22Rv1 (cell line): ENCODE measurements at regions not wholly inside any gene's neighbourhood (a gene's known extent, or its start where the extent isn't known, plus 50 kb on each side); places are given as distances from the start of the nearest gene placed in this dataset.

Experiments used
- H3K27ac ChIP-seq: fragments of 450-650 bp; 2 replicates; pipeline ENCODE4 v1.5.1; 2017
- ZFX ChIP-seq: fragments of 450-650 bp; IDR thresholded peaks from 2 replicates; pipeline ENCODE4 v1.6.1; 2017; ENCODE audit warnings: antibody characterized with exemption, borderline replicate concordance
- TF ChIP-seq, protein P1 (sequence below): fragments of 450-650 bp; IDR thresholded peaks from 2 replicates; pipeline ENCODE4 v1.5.1; 2017; ENCODE audit warnings: mild to moderate bottlenecking

DNA sequence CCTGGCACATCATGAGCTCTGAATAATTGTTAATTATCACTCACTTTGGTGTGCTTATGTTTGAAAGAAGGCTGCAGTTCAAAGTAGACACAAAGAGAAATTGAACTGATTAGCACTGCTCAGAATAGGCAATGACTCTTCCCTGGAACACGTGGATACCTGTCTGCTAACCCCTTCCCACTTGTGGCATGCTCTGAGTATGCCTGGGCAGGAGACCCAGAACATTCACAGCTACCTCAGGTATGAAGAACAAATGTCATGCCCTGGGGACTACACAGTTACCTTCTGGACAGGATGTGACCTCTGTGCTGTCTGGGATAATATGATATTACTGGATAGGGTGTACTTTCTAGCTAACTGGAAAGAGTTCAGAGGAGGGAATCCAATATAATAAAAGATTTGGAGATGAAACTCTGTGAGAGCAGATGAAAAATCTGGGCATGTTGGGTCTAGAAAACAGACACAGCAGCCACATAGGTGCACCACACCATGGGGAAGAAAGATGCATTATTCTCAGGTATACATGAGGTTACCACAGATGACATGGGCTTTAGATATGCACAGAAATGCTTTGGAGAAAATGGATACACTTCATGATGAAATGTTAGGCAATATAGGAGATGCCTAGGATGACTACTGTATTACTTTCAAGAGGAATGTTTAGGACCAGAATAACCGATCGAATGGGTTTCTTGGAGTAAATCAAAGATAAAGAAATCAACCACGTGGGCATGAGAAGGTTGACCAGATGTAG is 324.2 kb upstream of the PREP start:
- no peak overlapping the region for H3K27ac ChIP-seq
- TF ChIP-seq, protein P1, sequence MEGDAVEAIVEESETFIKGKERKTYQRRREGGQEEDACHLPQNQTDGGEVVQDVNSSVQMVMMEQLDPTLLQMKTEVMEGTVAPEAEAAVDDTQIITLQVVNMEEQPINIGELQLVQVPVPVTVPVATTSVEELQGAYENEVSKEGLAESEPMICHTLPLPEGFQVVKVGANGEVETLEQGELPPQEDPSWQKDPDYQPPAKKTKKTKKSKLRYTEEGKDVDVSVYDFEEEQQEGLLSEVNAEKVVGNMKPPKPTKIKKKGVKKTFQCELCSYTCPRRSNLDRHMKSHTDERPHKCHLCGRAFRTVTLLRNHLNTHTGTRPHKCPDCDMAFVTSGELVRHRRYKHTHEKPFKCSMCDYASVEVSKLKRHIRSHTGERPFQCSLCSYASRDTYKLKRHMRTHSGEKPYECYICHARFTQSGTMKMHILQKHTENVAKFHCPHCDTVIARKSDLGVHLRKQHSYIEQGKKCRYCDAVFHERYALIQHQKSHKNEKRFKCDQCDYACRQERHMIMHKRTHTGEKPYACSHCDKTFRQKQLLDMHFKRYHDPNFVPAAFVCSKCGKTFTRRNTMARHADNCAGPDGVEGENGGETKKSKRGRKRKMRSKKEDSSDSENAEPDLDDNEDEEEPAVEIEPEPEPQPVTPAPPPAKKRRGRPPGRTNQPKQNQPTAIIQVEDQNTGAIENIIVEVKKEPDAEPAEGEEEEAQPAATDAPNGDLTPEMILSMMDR: no peak
- TF ChIP-seq ZFX: no peak

GRCh38 chr6:105714846-105715245 is 312.0 kb upstream of the PREP start:
- TF ChIP-seq ZFX: no peak
- TF ChIP-seq, protein P1: no peak
- H3K27ac ChIP-seq: no peak overlapping the region

DNA sequence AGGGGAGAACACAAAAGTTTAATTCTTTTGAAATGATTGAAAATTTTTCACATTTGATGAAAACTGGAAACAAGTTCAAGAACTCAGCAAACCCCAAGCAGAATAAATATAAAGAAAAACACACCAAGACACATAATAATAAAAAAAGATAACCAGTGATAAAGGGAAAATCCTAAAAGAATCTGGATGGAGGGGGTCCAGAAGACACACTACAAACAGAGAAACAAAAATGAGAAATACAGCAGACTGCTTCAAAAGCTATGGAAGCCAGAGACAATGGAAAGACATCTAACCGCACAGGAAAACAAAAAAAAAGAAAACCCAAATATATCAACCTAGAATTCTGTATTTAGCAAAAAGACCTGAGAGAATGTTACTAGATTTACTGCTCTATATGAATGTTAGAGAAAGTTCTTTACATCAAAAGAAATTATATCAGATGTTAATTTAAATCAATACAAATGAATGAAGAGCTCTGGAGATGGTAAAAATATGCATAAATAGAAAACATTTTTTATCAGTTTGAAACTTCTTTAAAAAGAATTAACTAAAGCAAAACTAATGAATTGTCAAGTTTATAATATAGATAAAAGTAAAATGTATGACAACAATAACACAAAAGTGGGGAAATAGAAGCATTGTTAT is 310.7 kb upstream of the PREP start:
- TF ChIP-seq, protein P1: no peak
- TF ChIP-seq ZFX: no peak

DNA sequence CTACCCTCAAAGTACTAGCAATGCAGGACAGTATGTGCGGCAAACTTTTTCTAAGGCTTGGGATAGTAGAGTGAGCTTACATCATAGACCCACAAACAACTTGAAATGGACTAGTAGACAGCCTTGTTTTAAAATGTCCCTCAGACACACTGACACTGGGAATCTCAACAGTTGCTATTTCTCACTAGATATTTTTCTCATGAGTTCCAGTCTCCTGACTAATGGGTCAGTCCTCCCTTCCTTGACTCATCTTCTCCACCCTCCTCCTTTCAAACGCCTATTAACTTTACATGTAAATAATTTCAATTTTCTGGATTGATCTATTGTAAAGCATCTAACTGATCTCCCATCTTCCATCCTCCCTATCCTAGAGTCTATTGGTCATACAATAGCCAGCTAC is 308.3 kb upstream of the PREP start:
- TF ChIP-seq ZFX: no peak
- TF ChIP-seq, protein P1: no peak
- no peak overlapping the region for H3K27ac ChIP-seq

More for the DNA sequence above, 310.7 kb upstream of the PREP start:
- H3K27ac ChIP-seq: no peak overlapping the region

- TF ChIP-seq, protein P1: no peak
- no peak for TF ChIP-seq ZFX
- H3K27ac ChIP-seq: no peak overlapping the region
These were observed 302.7 kb upstream of the PREP start for GRCh38 chr6:105705608-105706007.

DNA sequence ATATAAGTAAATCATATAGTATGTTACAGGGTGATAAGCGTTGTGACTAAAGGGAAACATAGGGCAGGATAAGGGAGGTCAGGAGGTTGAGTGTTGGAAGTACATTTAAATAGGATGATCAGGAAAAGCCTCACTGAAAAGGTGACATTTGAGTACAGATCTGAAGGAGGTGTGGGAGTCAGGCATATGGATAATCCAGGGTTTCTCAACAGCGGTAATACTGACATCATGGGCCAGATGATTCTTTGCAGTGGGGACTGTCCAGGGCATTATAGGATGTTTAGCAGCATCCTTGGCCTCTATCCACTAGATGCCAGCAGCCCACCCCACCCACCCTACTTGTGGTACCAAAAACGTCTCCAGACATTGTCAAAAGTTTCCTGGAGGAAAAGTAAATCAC is 292.6 kb upstream of the PREP start:
- TF ChIP-seq, protein P1: no peak
- no peak for TF ChIP-seq ZFX
- H3K27ac ChIP-seq: no peak overlapping the region

DNA sequence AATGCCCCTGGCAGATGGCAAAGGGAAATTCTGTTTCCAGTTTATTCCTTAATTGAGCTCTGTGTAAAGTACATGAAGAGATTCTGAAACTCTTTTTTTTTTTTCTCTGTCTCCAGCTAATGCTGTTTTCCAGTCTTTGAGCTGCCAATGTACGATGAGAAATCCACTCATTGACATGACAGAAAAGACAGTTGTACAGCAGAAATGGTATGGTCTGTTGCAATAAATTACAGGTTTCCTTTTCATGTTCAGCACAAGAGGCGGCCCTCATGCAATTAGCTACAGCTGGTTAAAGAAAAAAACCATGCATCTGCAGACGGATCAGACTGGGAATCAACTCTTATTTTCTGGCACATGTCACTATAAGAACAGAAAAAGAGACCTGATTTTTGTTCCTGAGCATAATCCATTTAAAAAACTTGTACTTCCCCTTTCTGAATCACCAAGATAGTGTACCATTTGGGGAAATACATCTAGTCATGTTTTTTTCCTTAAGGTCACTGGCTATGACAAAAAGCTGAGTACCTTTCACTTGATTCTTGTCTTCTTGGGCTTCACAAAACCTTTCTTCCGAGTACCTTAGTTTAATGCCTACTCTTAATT is 289.8 kb upstream of the PREP start:
- H3K27ac ChIP-seq: no peak overlapping the region
- TF ChIP-seq, protein P1: no peak
- no peak for TF ChIP-seq ZFX
